A549 (cell line): ENCODE measurements at regions not wholly inside any gene's neighbourhood (a gene's known extent, or its start where the extent isn't known, plus 50 kb on each side); places are given as distances from the start of the nearest gene placed in this dataset.

Experiments used
- ATAC-seq, 2 experiments: fragments of 200-7000 bp in 1 of 2; fragments of >200 bp in 1 of 2; cut with Nextera tagmentation in 1 of 2; cut with Tn5 transposase in 1 of 2; 3 replicates each; pipeline versions ENCODE4 v1.8.0 to v1.9.1; 2018 to 2020; ENCODE audit warnings: mild to moderate bottlenecking in 1 of 2, moderate library complexity in 1 of 2
- CTCF ChIA-PET: fragments of 300-600 bp; sonication (Branson Sonifier 250); formaldehyde crosslinking; extraction: SDS; loops from one replicate; lab custom pipeline; 2021; ENCODE audit warnings: antibody characterized with exemption, inconsistent platforms; lab: Yijun Ruan, JAX
- POLR2A ChIA-PET: fragments of 350-600 bp; formaldehyde crosslinking; extraction: SDS; loops from one replicate; lab custom pipeline; 2021; ENCODE audit warnings: antibody characterized with exemption, inconsistent platforms; lab: Yijun Ruan, JAX
- DNase-seq, 2 experiments: peaks; one replicate each; pipeline versions ENCODE4 v3.0.0 to v3.0.0-alpha.2; 2011 to 2016; ENCODE audit warnings: low read depth in 1 of 2, low spot score in 1 of 2
- FAIRE-seq: peaks from 2 replicates; lab custom pipeline; 2011; peaks lifted over from hg19 to GRCh38; lab: Jason Lieb, UNC
- H3K27ac ChIP-seq, 2 experiments: fragments of >200 bp; sonication (Bioruptor Twin); formaldehyde crosslinking; 3 replicates each; pipeline ENCODE4 v1.5.1; 2016 to 2017
- H3K4me1 ChIP-seq: fragments of >200 bp; sonication (Bioruptor Twin); formaldehyde crosslinking; 3 replicates; pipeline ENCODE4 v1.6.1; 2016
- H3K4me2 ChIP-seq: fragments of >200 bp; sonication (Bioruptor Twin); formaldehyde crosslinking; 3 replicates; pipeline ENCODE4 v1.6.1; 2016
- H3K4me3 ChIP-seq: fragments of >200 bp; sonication (Bioruptor Twin); formaldehyde crosslinking; 3 replicates; pipeline ENCODE4 v1.5.1; 2016
- H3K9me3 ChIP-seq: fragments of >200 bp; sonication (Bioruptor Twin); formaldehyde crosslinking; 3 replicates; pipeline ENCODE4 v1.6.1; 2016
- BCL3 ChIP-seq: fragments of >200 bp; sonication (Bioruptor Twin); formaldehyde crosslinking; IDR thresholded peaks from 3 replicates; pipeline ENCODE4 v1.6.1; 2016
- BHLHE40 ChIP-seq: IDR thresholded peaks from 2 replicates; pipeline ENCODE4 v1.6.1; 2012; ENCODE audit warnings: low read depth, low read length, inconsistent platforms
- CBX2 ChIP-seq: fragments of 200-600 bp; sonication (generic); IDR thresholded peaks from 2 replicates; pipeline ENCODE4 v1.6.1; 2016; ENCODE audit warnings: low read depth, mild to moderate bottlenecking, borderline replicate concordance
- EP300 ChIP-seq, 2 experiments: fragments of >200 bp; sonication (Bioruptor Twin); formaldehyde crosslinking; IDR thresholded peaks; 2 replicates in 1 of 2; 3 replicates in 1 of 2; pipeline ENCODE4 v1.6.1; 2016 to 2017
- FOSB ChIP-seq: fragments of 250-450 bp; sonication (Bioruptor Pico); IDR thresholded peaks from 2 replicates; pipeline ENCODE4 v1.5.0; 2020; ENCODE audit warnings: mild to moderate bottlenecking, moderate library complexity
- FOSL2 ChIP-seq, 2 experiments: fragments of 450-650 bp in 1 of 2; fragments of >200 bp in 1 of 2; sonication (Bioruptor Twin) in 1 of 2; formaldehyde crosslinking; IDR thresholded peaks; 2 replicates each; pipeline versions ENCODE4 v1.5.0 to v1.6.1; 2016 to 2020; ENCODE audit warnings: mild to moderate bottlenecking in 1 of 2, moderate library complexity in 1 of 2
- GATA3 ChIP-seq: IDR thresholded peaks from 2 replicates; pipeline ENCODE4 v1.6.1; 2012; ENCODE audit warnings: borderline replicate concordance
- HES2 ChIP-seq: fragments of >200 bp; sonication (Bioruptor Twin); formaldehyde crosslinking; IDR thresholded peaks from 2 replicates; pipeline ENCODE4 v1.6.1; 2016
- HEYL ChIP-seq: fragments of 250-450 bp; sonication (Bioruptor Pico); IDR thresholded peaks from 2 replicates; pipeline ENCODE4 v1.8.0; 2021; ENCODE audit warnings: mild to moderate bottlenecking, moderate library complexity
- HOXB5 ChIP-seq: fragments of 250-450 bp; sonication (Bioruptor Pico); IDR thresholded peaks from 2 replicates; pipeline ENCODE4 v1.5.0; 2020; ENCODE audit warnings: mild to moderate bottlenecking, moderate library complexity
- JUNB ChIP-seq: fragments of >200 bp; sonication (Bioruptor Twin); formaldehyde crosslinking; IDR thresholded peaks from 2 replicates; pipeline ENCODE4 v1.6.1; 2016
- NR3C1 ChIP-seq: fragments of >200 bp; sonication (Bioruptor Twin); formaldehyde crosslinking; IDR thresholded peaks from 3 replicates; pipeline ENCODE4 v1.6.1; 2017
- POLR2AphosphoS2 ChIP-seq: conservative IDR thresholded peaks from 2 replicates; pipeline ENCODE4 v1.6.1; 2012; ENCODE audit warnings: low read length, improper control_type of control experiment, inconsistent platforms
- REST ChIP-seq: fragments of 200-600 bp; sonication (generic); IDR thresholded peaks from 2 replicates; pipeline ENCODE4 v1.6.1; 2016; ENCODE audit warnings: antibody characterized with exemption, mild to moderate bottlenecking, moderate library complexity
- RNF2 ChIP-seq: fragments of 200-600 bp; sonication (generic); IDR thresholded peaks from 2 replicates; pipeline ENCODE4 v1.6.1; 2016; ENCODE audit warnings: low read depth, mild to moderate bottlenecking, antibody characterized with exemption, moderate library complexity, borderline replicate concordance
- SREBF2 ChIP-seq: fragments of 450-650 bp; IDR thresholded peaks from 2 replicates; pipeline ENCODE4 v1.6.1; 2014; ENCODE audit warnings: mild to moderate bottlenecking, moderate library complexity
- TFCP2L1 ChIP-seq: fragments of 250-450 bp; sonication (Bioruptor Pico); IDR thresholded peaks from 2 replicates; pipeline ENCODE4 v1.5.0; 2021; ENCODE audit warnings: mild to moderate bottlenecking
- USF2 ChIP-seq: fragments of 450-650 bp; IDR thresholded peaks from 2 replicates; pipeline ENCODE4 v1.6.1; 2014; ENCODE audit warnings: antibody characterized with exemption
- ZFP36 ChIP-seq: fragments of 450-650 bp; IDR thresholded peaks from 2 replicates; pipeline ENCODE4 v1.6.1; 2014; ENCODE audit warnings: borderline replicate concordance; ENCODE audit not compliant: partially characterized antibody
- ZNF302 ChIP-seq: fragments of 250-450 bp; sonication (Bioruptor Pico); IDR thresholded peaks from 2 replicates; pipeline ENCODE4 v1.9.0; 2021; ENCODE audit warnings: inconsistent platforms, mild to moderate bottlenecking, moderate library complexity
- WGBS: methylation state at CpG from one replicate; pipeline ENCODE4 v1.1.6; 2017; ENCODE audit errors: missing lambda C conversion rate; 5-methylcytosine and 5-hydroxymethylcytosine counted together

- no peak for TF ChIP-seq HEYL (CRISPR knock-in tag)
- TF ChIP-seq FOSB (CRISPR knock-in tag), result no peak
- TF ChIP-seq EP300 (IDR thresholded peaks at IDR 0.05), result no peak
- TF ChIP-seq BCL3, result no peak
- no peak for TF ChIP-seq SREBF2
- TF ChIP-seq CBX2, result no peak
Measured at GRCh38 chr3:33936921-33937525, 138.6 kb downstream of the PDCD6IP start (continued).

GRCh38 chr3:33937628-33938027, 139.2 kb downstream of the PDCD6IP start:
- CTCF ChIA-PET, result interaction anchor here (1.1 kb wide), 1 partner anchor 747 kb away, joined by 3 read pairs; no protein-coding TSS in a partner anchor

More at GRCh38 chr3:33937628-33938027, 139.2 kb downstream of the PDCD6IP start:
- no peak for DNase-seq
- H3K4me1 ChIP-seq, result no peaks in the 10 kb centered on the region
- H3K4me3 ChIP-seq, result no peak overlapping the region
- no peak for FAIRE-seq
- WGBS, result 95% methylated on average over 1 of the region's 1 CpG
- POLR2A ChIA-PET, result no interaction called here
- TF ChIP-seq GATA3, result no peak
- no peak for TF ChIP-seq SREBF2
- no peak for TF ChIP-seq HES2
- TF ChIP-seq EP300 (IDR thresholded peaks at IDR 0.05), result no peak
- no peak for TF ChIP-seq JUNB
- TF ChIP-seq TFCP2L1, result no peak
- TF ChIP-seq RNF2, result no peak
- no peak for TF ChIP-seq HEYL (CRISPR knock-in tag)
- TF ChIP-seq NR3C1, result no peak
- no peak for TF ChIP-seq FOSL2 (IDR thresholded peaks at IDR 0.05)
- no peak for TF ChIP-seq FOSL2 (CRISPR knock-in tag; IDR thresholded peaks at IDR 0.05)
- TF ChIP-seq ZFP36, result no peak
- no peak for TF ChIP-seq ZNF302 (CRISPR knock-in tag)
- no peak for TF ChIP-seq HOXB5 (CRISPR knock-in tag)
- TF ChIP-seq POLR2AphosphoS2, result no peak
- no peak for TF ChIP-seq BCL3
- no peak for TF ChIP-seq REST
- TF ChIP-seq USF2, result no peak
- no peak for TF ChIP-seq BHLHE40
- no peak overlapping the region for H3K27ac ChIP-seq
- no peak overlapping the region for H3K4me2 ChIP-seq
- no peaks in the 10 kb centered on the region for H3K9me3 ChIP-seq
- ATAC-seq, result no peak
